DND-41 (cell line): ENCODE measurements at regions not wholly inside any gene's neighbourhood (a gene's known extent, or its start where the extent isn't known, plus 50 kb on each side); places are given as distances from the start of the nearest gene placed in this dataset.

ENCODE experiments used
- EZH2 ChIP-seq: IDR thresholded peaks from 3 replicates; pipeline ENCODE4 v1.6.1; 2012; ENCODE audit warnings: borderline replicate concordance, low read depth, mild to moderate bottlenecking, moderate library complexity, low read length, inconsistent platforms; ENCODE audit not compliant: severe bottlenecking
- TF ChIP-seq, protein P1 (sequence below): IDR thresholded peaks from 2 replicates; pipeline ENCODE4 v1.5.1; 2012; ENCODE audit warnings: borderline replicate concordance, low read length, moderate library complexity, mild to moderate bottlenecking; ENCODE audit not compliant: poor library complexity, severe bottlenecking; ENCODE audit errors: extremely low read depth

DNA sequence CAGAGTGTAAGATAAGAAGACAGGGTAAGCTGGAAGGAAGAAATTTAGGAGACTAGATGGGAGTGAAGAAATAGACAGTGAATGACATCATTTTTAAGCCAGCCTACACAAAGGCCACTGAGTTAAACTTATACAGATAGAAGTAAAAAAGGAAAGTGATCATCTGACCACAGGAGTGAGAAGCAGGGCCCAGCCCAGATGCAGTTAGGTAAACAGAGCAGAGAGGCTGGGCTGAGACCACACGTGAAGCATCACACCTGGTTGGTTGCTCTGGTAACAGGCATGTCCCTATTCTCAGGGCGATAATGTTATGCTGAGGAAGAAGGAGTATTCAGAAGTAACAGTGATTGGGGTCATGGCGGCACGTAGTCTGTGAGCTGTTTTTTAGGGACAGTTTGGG lies 1079.4 kb downstream of the AACS start:
- no peak for TF ChIP-seq EZH2
- TF ChIP-seq, protein P1, sequence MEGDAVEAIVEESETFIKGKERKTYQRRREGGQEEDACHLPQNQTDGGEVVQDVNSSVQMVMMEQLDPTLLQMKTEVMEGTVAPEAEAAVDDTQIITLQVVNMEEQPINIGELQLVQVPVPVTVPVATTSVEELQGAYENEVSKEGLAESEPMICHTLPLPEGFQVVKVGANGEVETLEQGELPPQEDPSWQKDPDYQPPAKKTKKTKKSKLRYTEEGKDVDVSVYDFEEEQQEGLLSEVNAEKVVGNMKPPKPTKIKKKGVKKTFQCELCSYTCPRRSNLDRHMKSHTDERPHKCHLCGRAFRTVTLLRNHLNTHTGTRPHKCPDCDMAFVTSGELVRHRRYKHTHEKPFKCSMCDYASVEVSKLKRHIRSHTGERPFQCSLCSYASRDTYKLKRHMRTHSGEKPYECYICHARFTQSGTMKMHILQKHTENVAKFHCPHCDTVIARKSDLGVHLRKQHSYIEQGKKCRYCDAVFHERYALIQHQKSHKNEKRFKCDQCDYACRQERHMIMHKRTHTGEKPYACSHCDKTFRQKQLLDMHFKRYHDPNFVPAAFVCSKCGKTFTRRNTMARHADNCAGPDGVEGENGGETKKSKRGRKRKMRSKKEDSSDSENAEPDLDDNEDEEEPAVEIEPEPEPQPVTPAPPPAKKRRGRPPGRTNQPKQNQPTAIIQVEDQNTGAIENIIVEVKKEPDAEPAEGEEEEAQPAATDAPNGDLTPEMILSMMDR, result no peak
